ENCODE measurements at regions not wholly inside any gene's neighbourhood (a gene's known extent, or its start where the extent isn't known, plus 50 kb on each side); places are given as distances from the start of the nearest gene placed in this dataset.
"Not testable (repeated sequence)": the region's sequence is repeated elsewhere in the genome, so short reads cannot be mapped to it uniquely, and the experiment has no call there.

- H3K36me3 Mint-ChIP-seq: no peaks in the 10 kb centered on the region
- CTCF ChIA-PET: interaction anchor here (0.7 to 1.5 kb wide), 3 partner anchors 18 to 83 kb away, joined by 3 to 5 read pairs (median 3); no protein-coding TSS in a partner anchor
- no peak overlapping the region for H3K27ac Mint-ChIP-seq
- DNase-seq: no peak
- H3K9me3 Mint-ChIP-seq: no peaks in the 10 kb centered on the region
- H3K4me3 Mint-ChIP-seq: no peak overlapping the region
- no peaks in the 10 kb centered on the region for H3K27me3 Mint-ChIP-seq
- peaks cover 26% of the 10 kb centered on the region for H3K4me1 Mint-ChIP-seq
Observed at GRCh38 chr3:71958533-71958932, 173.6 kb upstream of the PROK2 start.

GRCh38 chr3:71956716-71957115, 171.8 kb upstream of the PROK2 start:
- no peaks in the 10 kb centered on the region for H3K36me3 Mint-ChIP-seq
- CTCF ChIA-PET: no interaction called here
- no peak overlapping the region for H3K27ac Mint-ChIP-seq
- H3K4me1 Mint-ChIP-seq: peaks cover 26% of the 10 kb centered on the region
- no peaks in the 10 kb centered on the region for H3K9me3 Mint-ChIP-seq
- no peaks in the 10 kb centered on the region for H3K27me3 Mint-ChIP-seq
- no peak for DNase-seq
- H3K4me3 Mint-ChIP-seq: no peak overlapping the region

GRCh38 chr3:71956069-71956340, 171.1 kb upstream of the PROK2 start:
- H3K27me3 Mint-ChIP-seq: no peaks in the 10 kb centered on the region
- H3K9me3 Mint-ChIP-seq: no peaks in the 10 kb centered on the region
- DNase-seq: no peak
- CTCF ChIA-PET: interaction anchor here (0.7 to 1.4 kb wide), 3 partner anchors 221 to 866 kb away, joined by 3 to 6 read pairs (median 4); no protein-coding TSS in a partner anchor
- no peak overlapping the region for H3K4me3 Mint-ChIP-seq
- H3K27ac Mint-ChIP-seq: peak overlapping the region; percentile 24
- peaks cover 26% of the 10 kb centered on the region for H3K4me1 Mint-ChIP-seq
- H3K36me3 Mint-ChIP-seq: no peaks in the 10 kb centered on the region

- no peaks in the 10 kb centered on the region for H3K36me3 Mint-ChIP-seq
Observed at GRCh38 chr3:71955240-71956068, 170.5 kb upstream of the PROK2 start.

GRCh38 chr3:71951842-71952241, 166.9 kb upstream of the PROK2 start:
- H3K4me3 Mint-ChIP-seq: no peak overlapping the region
- peaks cover 4% of the 10 kb centered on the region for H3K27me3 Mint-ChIP-seq
- H3K27ac Mint-ChIP-seq: no peak overlapping the region
- peaks cover 8% of the 10 kb centered on the region for H3K4me1 Mint-ChIP-seq
- DNase-seq: no peak
- H3K36me3 Mint-ChIP-seq: no peaks in the 10 kb centered on the region
- H3K9me3 Mint-ChIP-seq: no peaks in the 10 kb centered on the region
- CTCF ChIA-PET: no interaction called here

More at GRCh38 chr3:71955240-71956068, 170.5 kb upstream of the PROK2 start:
- H3K27ac Mint-ChIP-seq: peak overlapping the region; percentile 24
- no peaks in the 10 kb centered on the region for H3K9me3 Mint-ChIP-seq
- peak; percentile 26 for DNase-seq
- no peak overlapping the region for H3K4me3 Mint-ChIP-seq
- CTCF ChIA-PET: interaction anchor here (0.7 to 1.4 kb wide), 4 partner anchors 222 to 867 kb away, joined by 3 to 6 read pairs (median 4); no protein-coding TSS in a partner anchor
- H3K27me3 Mint-ChIP-seq: no peaks in the 10 kb centered on the region
- peaks cover 26% of the 10 kb centered on the region for H3K4me1 Mint-ChIP-seq

GRCh38 chr3:71951361-71951760, 166.4 kb upstream of the PROK2 start:
- no peaks in the 10 kb centered on the region for H3K36me3 Mint-ChIP-seq
- no peak overlapping the region for H3K27ac Mint-ChIP-seq
- CTCF ChIA-PET: interaction anchor here (0.7 kb wide), 1 partner anchor 20 kb away, joined by 3 read pairs; no protein-coding TSS in a partner anchor
- no peak overlapping the region for H3K4me3 Mint-ChIP-seq
- no peaks in the 10 kb centered on the region for H3K9me3 Mint-ChIP-seq
- peaks cover 4% of the 10 kb centered on the region for H3K27me3 Mint-ChIP-seq
- DNase-seq: no peak
- H3K4me1 Mint-ChIP-seq: peaks cover 6% of the 10 kb centered on the region

- Mint-ChIP-seq H3K27ac (no peak overlapping the region), H3K4me1 (no peaks in the 10 kb centered on the region), H3K27me3 (peaks cover 8% of the 10 kb centered on the region), H3K4me3 (no peak overlapping the region), H3K36me3 (no peaks in the 10 kb centered on the region), H3K9me3 (no peaks in the 10 kb centered on the region)
- CTCF ChIA-PET: no interaction called here
- DNase-seq: no peak
Observed at GRCh38 chr3:71949442-71949841, 164.5 kb upstream of the PROK2 start.

GRCh38 chr3:71944482-71945065, 159.6 kb upstream of the PROK2 start:
- Mint-ChIP-seq H3K27ac (no peak overlapping the region), H3K4me3 (no peak overlapping the region), H3K36me3 (no peaks in the 10 kb centered on the region), H3K27me3 (peaks cover 29% of the 10 kb centered on the region), H3K4me1 (no peaks in the 10 kb centered on the region), H3K9me3 (no peaks in the 10 kb centered on the region)
- no peak for DNase-seq
- CTCF ChIA-PET: no interaction called here

- Mint-ChIP-seq H3K4me3 (no peak overlapping the region), H3K9me3 (no peaks in the 10 kb centered on the region), H3K36me3 (no peaks in the 10 kb centered on the region), H3K27ac (no peak overlapping the region), H3K27me3 (peaks cover 32% of the 10 kb centered on the region), H3K4me1 (no peaks in the 10 kb centered on the region)
- no peak for DNase-seq
- CTCF ChIA-PET: interaction anchor here (0.9 to 1.7 kb wide), 2 partner anchors 12 to 15 kb away, joined by 3 to 4 read pairs; no protein-coding TSS in a partner anchor
Observed at GRCh38 chr3:71942432-71943187, 157.7 kb upstream of the PROK2 start.

GRCh38 chr3:71940486-71940885, 155.5 kb upstream of the PROK2 start:
- no peaks in the 10 kb centered on the region for H3K4me1 Mint-ChIP-seq
- H3K9me3 Mint-ChIP-seq: no peaks in the 10 kb centered on the region
- no peak for DNase-seq
- peaks cover 28% of the 10 kb centered on the region for H3K27me3 Mint-ChIP-seq
- H3K4me3 Mint-ChIP-seq: no peak overlapping the region
- no peak overlapping the region for H3K27ac Mint-ChIP-seq
- CTCF ChIA-PET: interaction anchor here (0.6 to 1.6 kb wide), 2 partner anchors 10 to 18 kb away, joined by 3 to 6 read pairs; no protein-coding TSS in a partner anchor
- no peaks in the 10 kb centered on the region for H3K36me3 Mint-ChIP-seq

- H3K9me3 Mint-ChIP-seq, H3K4me3 Mint-ChIP-seq, CTCF ChIA-PET, DNase-seq, H3K27ac Mint-ChIP-seq, H3K4me1 Mint-ChIP-seq, H3K36me3 Mint-ChIP-seq: not testable (repeated sequence)
- peaks cover 23% of the 10 kb centered on the region for H3K27me3 Mint-ChIP-seq
Observed at GRCh38 chr3:71938081-71938480, 153.1 kb upstream of the PROK2 start.

GRCh38 chr3:71936681-71937080, 151.7 kb upstream of the PROK2 start:
- CTCF ChIA-PET: interaction anchor here (0.7 kb wide), 1 partner anchor 729 kb away, joined by 5 read pairs; no protein-coding TSS in a partner anchor
- no peak for DNase-seq
- no peak overlapping the region for H3K27ac Mint-ChIP-seq
- H3K4me1 Mint-ChIP-seq: no peaks in the 10 kb centered on the region
- no peak overlapping the region for H3K4me3 Mint-ChIP-seq
- no peaks in the 10 kb centered on the region for H3K36me3 Mint-ChIP-seq
- peaks cover 10% of the 10 kb centered on the region for H3K27me3 Mint-ChIP-seq
- H3K9me3 Mint-ChIP-seq: no peaks in the 10 kb centered on the region

- no peaks in the 10 kb centered on the region for H3K9me3 Mint-ChIP-seq
Observed at GRCh38 chr3:71934520-71935270, 149.7 kb upstream of the PROK2 start.

GRCh38 chr3:71931922-71932321, 147.0 kb upstream of the PROK2 start:
- Mint-ChIP-seq H3K4me3 (no peak overlapping the region), H3K27me3 (no peaks in the 10 kb centered on the region), H3K9me3 (no peaks in the 10 kb centered on the region), H3K27ac (no peak overlapping the region), H3K36me3 (no peaks in the 10 kb centered on the region), H3K4me1 (no peaks in the 10 kb centered on the region)
- CTCF ChIA-PET: interaction anchor here (1.2 to 2.6 kb wide), 3 partner anchors 19 to 891 kb away, joined by 3 to 18 read pairs (median 7); no protein-coding TSS in a partner anchor
- no peak for DNase-seq

More at GRCh38 chr3:71934520-71935270, 149.7 kb upstream of the PROK2 start:
- Mint-ChIP-seq H3K27me3 (peaks cover 4% of the 10 kb centered on the region), H3K36me3 (no peaks in the 10 kb centered on the region), H3K4me3 (no peak overlapping the region), H3K27ac (no peak overlapping the region), H3K4me1 (no peaks in the 10 kb centered on the region)
- CTCF ChIA-PET: no interaction called here
- no peak for DNase-seq

Measured in activated naive CD4-positive, alpha-beta T cell treated with anti-CD3 and anti-CD28 coated beads, Interleukin-2, amount 10 ng/mL, durations not matched to agents 7 days and 5 days (primary cell).